ENCODE measurements at regions not wholly inside any gene's neighbourhood (a gene's known extent, or its start where the extent isn't known, plus 50 kb on each side); places are given as distances from the start of the nearest gene placed in this dataset.

DNA sequence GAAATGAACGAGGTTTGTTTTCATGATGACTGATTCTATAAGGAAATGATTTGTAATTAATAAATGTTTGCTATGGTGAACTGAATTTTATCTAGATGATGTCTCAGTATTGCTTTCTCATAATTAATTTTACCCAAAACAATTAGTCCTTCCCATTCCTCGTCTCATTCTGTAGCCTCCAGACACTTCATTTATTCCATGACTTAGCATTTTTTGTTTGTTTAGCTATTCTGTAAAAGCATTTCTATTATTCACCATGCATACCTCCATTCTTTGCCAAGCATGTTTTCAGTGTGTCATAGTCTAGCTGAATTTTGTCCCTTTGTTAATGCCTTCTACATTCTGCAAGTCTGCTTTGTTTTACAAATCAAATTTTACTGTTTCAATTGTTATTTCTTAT is 137.4 kb upstream of the RPL10L start:
- no peak overlapping the region for H3K23ac ChIP-seq (ENCODE audit: low read length)

GRCh38 chr14:46782281-46782680 is 130.7 kb upstream of the RPL10L start:
- no peaks in the 10 kb centered on the region for H3K27me3 ChIP-seq (ENCODE audit: insufficient read depth, low read length, poor library complexity)
- no peak overlapping the region for H3K4me2 ChIP-seq (ENCODE audit: low read length)
- H3K4me3 ChIP-seq (ENCODE audit: low read length) = no peak overlapping the region
- no peak overlapping the region for H3K18ac ChIP-seq (ENCODE audit: low read length)
- no peaks in the 10 kb centered on the region for H3K36me3 ChIP-seq (ENCODE audit: control insufficient read depth, insufficient read depth, low read length)
- H3K4me1 ChIP-seq (ENCODE audit: control insufficient read depth, low read depth, low read length) = no peaks in the 10 kb centered on the region
- no peak overlapping the region for H2BK5ac ChIP-seq (ENCODE audit: low read length)
- H2AK5ac ChIP-seq (ENCODE audit: low read length) = no peak overlapping the region
- no peak overlapping the region for H4K5ac ChIP-seq (ENCODE audit: low read length)
- H4K8ac ChIP-seq (ENCODE audit: low read depth, low read length) = no peak overlapping the region
- H3K4ac ChIP-seq (ENCODE audit: low read depth, low read length) = no peak overlapping the region
- H2BK120ac ChIP-seq (ENCODE audit: low read depth, low read length) = no peak overlapping the region
- no peaks in the 10 kb centered on the region for H3K79me1 ChIP-seq (ENCODE audit: low read length)
- no CpG with 5 or more reads among the region's 1 CpG for WGBS (ENCODE audit: extremely low coverage, insufficient coverage, low lambda C conversion rate)
- H3K79me2 ChIP-seq (ENCODE audit: control insufficient read depth, insufficient read depth, low read length) = no peaks in the 10 kb centered on the region
- no peak overlapping the region for H2BK15ac ChIP-seq (replicated peaks; ENCODE audit: low read depth)
- H3K9ac ChIP-seq (ENCODE audit: low read length) = no peak overlapping the region
- DNase-seq = peak; percentile 6
- no peak overlapping the region for H3K27ac ChIP-seq (ENCODE audit: low read depth, low read length)
- H3K56ac ChIP-seq (ENCODE audit: low read length) = no peak overlapping the region
- H3K23ac ChIP-seq (ENCODE audit: low read length) = no peak overlapping the region

More for the DNA sequence above, 137.4 kb upstream of the RPL10L start:
- Histone ChIP-seq H3K79me2 (ENCODE audit: control insufficient read depth, insufficient read depth, low read length) (no peaks in the 10 kb centered on the region), H2BK15ac (replicated peaks; ENCODE audit: low read depth) (no peak overlapping the region), H3K36me3 (ENCODE audit: control insufficient read depth, insufficient read depth, low read length) (no peaks in the 10 kb centered on the region), H4K8ac (ENCODE audit: low read depth, low read length) (no peak overlapping the region), H2AK5ac (ENCODE audit: low read length) (no peak overlapping the region), H3K4me2 (ENCODE audit: low read length) (no peak overlapping the region), H3K27me3 (ENCODE audit: insufficient read depth, low read length, poor library complexity) (no peaks in the 10 kb centered on the region), H3K56ac (ENCODE audit: low read length) (no peak overlapping the region), H3K4me1 (ENCODE audit: control insufficient read depth, low read depth, low read length) (no peaks in the 10 kb centered on the region), H3K27ac (ENCODE audit: low read depth, low read length) (no peak overlapping the region), H3K18ac (ENCODE audit: low read length) (no peak overlapping the region), H2BK5ac (ENCODE audit: low read length) (no peak overlapping the region), H2BK120ac (ENCODE audit: low read depth, low read length) (no peak overlapping the region), H3K4me3 (ENCODE audit: low read length) (no peak overlapping the region), H3K79me1 (ENCODE audit: low read length) (no peaks in the 10 kb centered on the region), H3K9ac (ENCODE audit: low read length) (no peak overlapping the region), H4K5ac (ENCODE audit: low read length) (no peak overlapping the region), H3K4ac (ENCODE audit: low read depth, low read length) (no peak overlapping the region)
- DNase-seq = no peak
- WGBS (ENCODE audit: extremely low coverage, insufficient coverage, low lambda C conversion rate) = 100% methylated on average over 1 of the region's 2 CpGs

GRCh38 chr14:46769292-46769691 is 117.7 kb upstream of the RPL10L start:
- Histone ChIP-seq H3K4me1 (ENCODE audit: control insufficient read depth, low read depth, low read length) (no peaks in the 10 kb centered on the region), H2BK5ac (ENCODE audit: low read length) (no peak overlapping the region), H2BK15ac (replicated peaks; ENCODE audit: low read depth) (no peak overlapping the region), H2BK120ac (ENCODE audit: low read depth, low read length) (no peak overlapping the region), H3K23ac (ENCODE audit: low read length) (no peak overlapping the region), H3K36me3 (ENCODE audit: control insufficient read depth, insufficient read depth, low read length) (no peaks in the 10 kb centered on the region), H3K27me3 (ENCODE audit: insufficient read depth, low read length, poor library complexity) (no peaks in the 10 kb centered on the region), H2AK5ac (ENCODE audit: low read length) (no peak overlapping the region), H3K4ac (ENCODE audit: low read depth, low read length) (no peak overlapping the region), H3K18ac (ENCODE audit: low read length) (no peak overlapping the region), H3K4me3 (ENCODE audit: low read length) (no peak overlapping the region), H3K9ac (ENCODE audit: low read length) (no peak overlapping the region), H3K79me1 (ENCODE audit: low read length) (no peaks in the 10 kb centered on the region), H4K8ac (ENCODE audit: low read depth, low read length) (no peak overlapping the region), H3K4me2 (ENCODE audit: low read length) (no peak overlapping the region), H3K79me2 (ENCODE audit: control insufficient read depth, insufficient read depth, low read length) (no peaks in the 10 kb centered on the region), H4K5ac (ENCODE audit: low read length) (no peak overlapping the region), H3K56ac (ENCODE audit: low read length) (no peak overlapping the region), H3K27ac (ENCODE audit: low read depth, low read length) (no peak overlapping the region)
- WGBS (ENCODE audit: extremely low coverage, insufficient coverage, low lambda C conversion rate) = no CpG with 5 or more reads among the region's 1 CpG
- DNase-seq = no peak

DNA sequence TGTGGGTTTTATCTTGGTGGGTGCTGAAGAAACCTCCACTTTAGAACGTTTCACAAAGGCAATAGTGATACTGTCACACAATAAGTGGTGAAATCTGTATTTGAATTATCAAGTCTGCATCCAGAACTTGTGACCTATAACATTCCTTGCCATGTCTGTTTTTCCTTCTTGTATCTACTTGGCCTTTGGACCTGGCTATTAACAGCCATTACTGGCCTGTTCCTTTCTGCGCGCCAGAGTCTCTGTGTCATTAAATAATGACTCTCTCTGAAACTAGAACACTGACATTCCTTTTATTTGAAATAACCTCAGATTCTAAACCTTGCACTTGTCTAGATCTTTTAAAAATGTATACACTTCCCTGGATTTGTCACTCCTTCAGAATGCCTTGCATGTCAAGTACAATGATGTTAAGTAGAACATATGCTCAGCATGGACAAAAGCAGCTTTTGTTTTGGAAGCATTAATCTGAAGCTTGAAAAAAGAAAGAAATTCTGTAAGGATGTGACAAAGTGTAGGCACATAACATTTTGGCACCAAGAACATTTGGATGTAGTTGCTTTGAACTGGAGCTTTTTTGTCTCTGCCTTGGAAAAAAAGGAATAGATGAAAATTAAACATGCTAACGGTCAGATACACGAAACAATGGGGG is 95.5 kb upstream of the RPL10L start:
- no CpG with 5 or more reads among the region's 5 CpGs for WGBS (ENCODE audit: extremely low coverage, insufficient coverage, low lambda C conversion rate)
- H2BK5ac ChIP-seq (ENCODE audit: low read length) = no peak overlapping the region
- H3K4me1 ChIP-seq (ENCODE audit: control insufficient read depth, low read depth, low read length) = no peaks in the 10 kb centered on the region
- no peak overlapping the region for H2AK5ac ChIP-seq (ENCODE audit: low read length)
- H3K4me3 ChIP-seq (ENCODE audit: low read length) = no peak overlapping the region
- H4K8ac ChIP-seq (ENCODE audit: low read depth, low read length) = no peak overlapping the region
- no peak overlapping the region for H3K56ac ChIP-seq (ENCODE audit: low read length)
- H2BK120ac ChIP-seq (ENCODE audit: low read depth, low read length) = no peak overlapping the region
- no peak overlapping the region for H3K27ac ChIP-seq (ENCODE audit: low read depth, low read length)
- no peaks in the 10 kb centered on the region for H3K79me1 ChIP-seq (ENCODE audit: low read length)
- no peak overlapping the region for H3K18ac ChIP-seq (ENCODE audit: low read length)
- no peak overlapping the region for H3K23ac ChIP-seq (ENCODE audit: low read length)
- no peak for DNase-seq
- H3K27me3 ChIP-seq (ENCODE audit: insufficient read depth, low read length, poor library complexity) = no peaks in the 10 kb centered on the region
- no peak overlapping the region for H4K5ac ChIP-seq (ENCODE audit: low read length)
- no peaks in the 10 kb centered on the region for H3K79me2 ChIP-seq (ENCODE audit: control insufficient read depth, insufficient read depth, low read length)
- no peak overlapping the region for H2BK15ac ChIP-seq (replicated peaks; ENCODE audit: low read depth)
- no peak overlapping the region for H3K9ac ChIP-seq (ENCODE audit: low read length)
- H3K4me2 ChIP-seq (ENCODE audit: low read length) = no peak overlapping the region
- H3K36me3 ChIP-seq (ENCODE audit: control insufficient read depth, insufficient read depth, low read length) = no peaks in the 10 kb centered on the region
- no peak overlapping the region for H3K4ac ChIP-seq (ENCODE audit: low read depth, low read length)

GRCh38 chr14:46734286-46734685 is 82.7 kb upstream of the RPL10L start:
- Histone ChIP-seq H3K9ac (ENCODE audit: low read length) (no peak overlapping the region), H3K36me3 (ENCODE audit: control insufficient read depth, insufficient read depth, low read length) (no peaks in the 10 kb centered on the region), H2AK5ac (ENCODE audit: low read length) (no peak overlapping the region), H3K4ac (ENCODE audit: low read depth, low read length) (no peak overlapping the region), H2BK5ac (ENCODE audit: low read length) (no peak overlapping the region), H3K27me3 (ENCODE audit: insufficient read depth, low read length, poor library complexity) (no peaks in the 10 kb centered on the region), H3K4me2 (ENCODE audit: low read length) (no peak overlapping the region), H3K79me2 (ENCODE audit: control insufficient read depth, insufficient read depth, low read length) (no peaks in the 10 kb centered on the region), H3K56ac (ENCODE audit: low read length) (no peak overlapping the region), H2BK15ac (replicated peaks; ENCODE audit: low read depth) (no peak overlapping the region), H3K18ac (ENCODE audit: low read length) (no peak overlapping the region), H4K8ac (ENCODE audit: low read depth, low read length) (no peak overlapping the region), H3K4me3 (ENCODE audit: low read length) (no peak overlapping the region), H4K5ac (ENCODE audit: low read length) (no peak overlapping the region), H3K79me1 (ENCODE audit: low read length) (no peaks in the 10 kb centered on the region), H3K27ac (ENCODE audit: low read depth, low read length) (no peak overlapping the region), H3K4me1 (ENCODE audit: control insufficient read depth, low read depth, low read length) (no peaks in the 10 kb centered on the region), H2BK120ac (ENCODE audit: low read depth, low read length) (no peak overlapping the region), H3K23ac (ENCODE audit: low read length) (no peak overlapping the region)
- WGBS (ENCODE audit: extremely low coverage, insufficient coverage, low lambda C conversion rate) = no CpG with 5 or more reads among the region's 4 CpGs
- no peak for DNase-seq

GRCh38 chr14:46717211-46717610 is 65.6 kb upstream of the RPL10L start:
- Histone ChIP-seq H4K8ac (ENCODE audit: low read depth, low read length) (no peak overlapping the region), H2BK15ac (replicated peaks; ENCODE audit: low read depth) (no peak overlapping the region), H3K79me2 (ENCODE audit: control insufficient read depth, insufficient read depth, low read length) (no peaks in the 10 kb centered on the region), H3K27ac (ENCODE audit: low read depth, low read length) (no peak overlapping the region), H3K27me3 (ENCODE audit: insufficient read depth, low read length, poor library complexity) (no peaks in the 10 kb centered on the region), H4K5ac (ENCODE audit: low read length) (no peak overlapping the region), H3K4me2 (ENCODE audit: low read length) (no peak overlapping the region), H3K4ac (ENCODE audit: low read depth, low read length) (no peak overlapping the region), H3K4me3 (ENCODE audit: low read length) (no peak overlapping the region), H3K9ac (ENCODE audit: low read length) (no peak overlapping the region), H3K56ac (ENCODE audit: low read length) (no peak overlapping the region), H3K36me3 (ENCODE audit: control insufficient read depth, insufficient read depth, low read length) (no peaks in the 10 kb centered on the region), H3K18ac (ENCODE audit: low read length) (no peak overlapping the region), H3K4me1 (ENCODE audit: control insufficient read depth, low read depth, low read length) (no peaks in the 10 kb centered on the region), H3K79me1 (ENCODE audit: low read length) (no peaks in the 10 kb centered on the region), H2AK5ac (ENCODE audit: low read length) (no peak overlapping the region), H3K23ac (ENCODE audit: low read length) (no peak overlapping the region), H2BK120ac (ENCODE audit: low read depth, low read length) (no peak overlapping the region), H2BK5ac (ENCODE audit: low read length) (no peak overlapping the region)
- peak; percentile 16 for DNase-seq
- WGBS (ENCODE audit: extremely low coverage, insufficient coverage, low lambda C conversion rate) = no CpG with 5 or more reads among the region's 3 CpGs
